ENCODE measurements at regions not wholly inside any gene's neighbourhood (a gene's known extent, or its start where the extent isn't known, plus 50 kb on each side); places are given as distances from the start of the nearest gene placed in this dataset.

DNA sequence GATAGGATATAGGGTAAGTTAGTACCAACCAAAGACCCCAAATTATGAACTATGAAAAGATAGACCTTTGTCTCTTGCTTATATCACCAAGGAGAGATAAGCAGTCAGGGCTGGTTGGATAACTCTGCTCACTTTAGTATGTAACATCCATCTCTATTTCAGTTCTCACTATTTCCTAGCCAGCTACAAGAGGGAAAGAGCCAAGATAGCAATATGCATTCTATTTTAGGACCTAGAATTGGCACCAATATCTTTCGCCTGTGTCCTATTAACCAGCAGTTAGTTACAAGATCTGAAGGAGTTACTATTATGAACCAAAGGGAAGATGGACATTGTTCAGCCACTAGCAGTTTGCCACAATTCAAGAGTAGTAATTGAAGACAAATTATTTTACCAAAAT is 457.5 kb downstream of the NSUN3 start:
- TF ChIP-seq, protein P1, sequence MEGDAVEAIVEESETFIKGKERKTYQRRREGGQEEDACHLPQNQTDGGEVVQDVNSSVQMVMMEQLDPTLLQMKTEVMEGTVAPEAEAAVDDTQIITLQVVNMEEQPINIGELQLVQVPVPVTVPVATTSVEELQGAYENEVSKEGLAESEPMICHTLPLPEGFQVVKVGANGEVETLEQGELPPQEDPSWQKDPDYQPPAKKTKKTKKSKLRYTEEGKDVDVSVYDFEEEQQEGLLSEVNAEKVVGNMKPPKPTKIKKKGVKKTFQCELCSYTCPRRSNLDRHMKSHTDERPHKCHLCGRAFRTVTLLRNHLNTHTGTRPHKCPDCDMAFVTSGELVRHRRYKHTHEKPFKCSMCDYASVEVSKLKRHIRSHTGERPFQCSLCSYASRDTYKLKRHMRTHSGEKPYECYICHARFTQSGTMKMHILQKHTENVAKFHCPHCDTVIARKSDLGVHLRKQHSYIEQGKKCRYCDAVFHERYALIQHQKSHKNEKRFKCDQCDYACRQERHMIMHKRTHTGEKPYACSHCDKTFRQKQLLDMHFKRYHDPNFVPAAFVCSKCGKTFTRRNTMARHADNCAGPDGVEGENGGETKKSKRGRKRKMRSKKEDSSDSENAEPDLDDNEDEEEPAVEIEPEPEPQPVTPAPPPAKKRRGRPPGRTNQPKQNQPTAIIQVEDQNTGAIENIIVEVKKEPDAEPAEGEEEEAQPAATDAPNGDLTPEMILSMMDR (IDR thresholded peaks at IDR 0.05; ENCODE audit: low read length): no peak
- no peak for TF ChIP-seq EZH2 (IDR thresholded peaks at IDR 0.05; ENCODE audit: borderline replicate concordance, low read length)
